NB4 (cell line): ENCODE measurements at regions not wholly inside any gene's neighbourhood (a gene's known extent, or its start where the extent isn't known, plus 50 kb on each side); places are given as distances from the start of the nearest gene placed in this dataset.

ENCODE experiments used
- DNase-seq: peaks from one replicate; pipeline ENCODE4 v3.0.0; 2010; ENCODE audit warnings: low read depth
- H3K4me3 ChIP-seq: one replicate; pipeline ENCODE4 v1.5.1; 2011; ENCODE audit warnings: mild to moderate bottlenecking, low read depth, low read length, moderate library complexity
- MAX ChIP-seq: IDR thresholded peaks from 2 replicates; pipeline ENCODE4 v1.6.1; 2011; ENCODE audit warnings: low read depth, low read length
- MYC ChIP-seq: IDR thresholded peaks from 2 replicates; pipeline ENCODE4 v1.6.1; 2011; ENCODE audit warnings: low read depth, low read length
- POLR2A ChIP-seq: IDR thresholded peaks from 2 replicates; pipeline ENCODE4 v1.6.1; 2011; ENCODE audit warnings: mild to moderate bottlenecking; ENCODE audit not compliant: insufficient read length; ENCODE audit errors: extremely low read depth
- TF ChIP-seq, protein P1 (sequence below): IDR thresholded peaks from one replicate; pipeline ENCODE4 v1.5.1; 2012; ENCODE audit warnings: low read depth, low read length

DNA sequence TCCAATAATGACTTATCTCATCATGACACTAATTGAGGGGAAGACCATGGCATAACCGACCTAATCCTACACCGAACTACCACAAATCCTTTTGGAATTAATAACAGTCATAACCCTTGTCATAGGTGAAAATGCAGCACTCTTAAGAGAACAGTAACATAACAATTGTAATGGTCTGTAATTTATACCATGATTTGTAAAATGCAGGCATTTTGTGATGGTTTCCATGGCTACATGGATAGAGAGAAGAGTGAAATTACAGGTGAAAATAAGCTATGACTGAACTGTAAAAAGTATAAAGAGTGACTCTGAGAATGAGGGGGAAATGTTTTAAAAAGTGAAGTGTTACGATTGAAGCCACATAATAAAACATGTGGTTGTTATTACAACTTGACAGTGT lies 494.1 kb upstream of the SLC39A10 start:
- TF ChIP-seq, protein P1, sequence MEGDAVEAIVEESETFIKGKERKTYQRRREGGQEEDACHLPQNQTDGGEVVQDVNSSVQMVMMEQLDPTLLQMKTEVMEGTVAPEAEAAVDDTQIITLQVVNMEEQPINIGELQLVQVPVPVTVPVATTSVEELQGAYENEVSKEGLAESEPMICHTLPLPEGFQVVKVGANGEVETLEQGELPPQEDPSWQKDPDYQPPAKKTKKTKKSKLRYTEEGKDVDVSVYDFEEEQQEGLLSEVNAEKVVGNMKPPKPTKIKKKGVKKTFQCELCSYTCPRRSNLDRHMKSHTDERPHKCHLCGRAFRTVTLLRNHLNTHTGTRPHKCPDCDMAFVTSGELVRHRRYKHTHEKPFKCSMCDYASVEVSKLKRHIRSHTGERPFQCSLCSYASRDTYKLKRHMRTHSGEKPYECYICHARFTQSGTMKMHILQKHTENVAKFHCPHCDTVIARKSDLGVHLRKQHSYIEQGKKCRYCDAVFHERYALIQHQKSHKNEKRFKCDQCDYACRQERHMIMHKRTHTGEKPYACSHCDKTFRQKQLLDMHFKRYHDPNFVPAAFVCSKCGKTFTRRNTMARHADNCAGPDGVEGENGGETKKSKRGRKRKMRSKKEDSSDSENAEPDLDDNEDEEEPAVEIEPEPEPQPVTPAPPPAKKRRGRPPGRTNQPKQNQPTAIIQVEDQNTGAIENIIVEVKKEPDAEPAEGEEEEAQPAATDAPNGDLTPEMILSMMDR: no peak
- TF ChIP-seq MYC: no peak
- no peak for TF ChIP-seq POLR2A
- no peak for TF ChIP-seq MAX
- no peak for DNase-seq
- no peak overlapping the region for H3K4me3 ChIP-seq

GRCh38 chr2:195162194-195162593 lies 494.8 kb upstream of the SLC39A10 start:
- H3K4me3 ChIP-seq: no peak overlapping the region
- no peak for DNase-seq
- TF ChIP-seq MAX (no peak), POLR2A (no peak), MYC (no peak)
- TF ChIP-seq, protein P1: no peak

DNA sequence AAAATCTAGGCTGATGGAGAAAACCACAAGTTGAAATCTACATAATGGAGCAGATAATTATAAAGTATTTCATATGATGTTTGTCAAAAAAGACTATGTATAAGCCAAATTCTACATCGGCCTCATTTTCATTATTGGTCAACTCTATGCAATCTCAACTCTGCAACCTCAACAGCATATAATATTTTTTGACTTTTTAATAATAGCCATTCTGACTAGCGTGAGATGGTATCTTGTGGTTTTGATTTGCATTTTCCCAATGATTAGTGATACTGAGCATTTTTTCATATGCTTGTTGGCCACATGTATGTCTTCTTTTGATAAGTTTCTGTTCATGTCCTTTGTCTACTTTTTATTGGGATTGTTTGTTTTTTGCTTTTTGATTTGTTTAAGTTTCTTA lies 496.1 kb upstream of the SLC39A10 start:
- TF ChIP-seq MYC: no peak
- no peak for TF ChIP-seq MAX
- TF ChIP-seq POLR2A: no peak
- H3K4me3 ChIP-seq: no peak overlapping the region
- no peak for DNase-seq

GRCh38 chr2:195151711-195152110 lies 505.3 kb upstream of the SLC39A10 start:
- no peak for TF ChIP-seq POLR2A
- TF ChIP-seq, protein P1: no peak
- no peak for TF ChIP-seq MAX
- no peak for TF ChIP-seq MYC
- no peak for DNase-seq

GRCh38 chr2:195150819-195151218 lies 506.2 kb upstream of the SLC39A10 start:
- TF ChIP-seq POLR2A (no peak), MYC (no peak), MAX (no peak)
- TF ChIP-seq, protein P1: no peak
- no peak for DNase-seq
- no peak overlapping the region for H3K4me3 ChIP-seq

More at GRCh38 chr2:195151711-195152110, 505.3 kb upstream of the SLC39A10 start:
- no peak overlapping the region for H3K4me3 ChIP-seq

DNA sequence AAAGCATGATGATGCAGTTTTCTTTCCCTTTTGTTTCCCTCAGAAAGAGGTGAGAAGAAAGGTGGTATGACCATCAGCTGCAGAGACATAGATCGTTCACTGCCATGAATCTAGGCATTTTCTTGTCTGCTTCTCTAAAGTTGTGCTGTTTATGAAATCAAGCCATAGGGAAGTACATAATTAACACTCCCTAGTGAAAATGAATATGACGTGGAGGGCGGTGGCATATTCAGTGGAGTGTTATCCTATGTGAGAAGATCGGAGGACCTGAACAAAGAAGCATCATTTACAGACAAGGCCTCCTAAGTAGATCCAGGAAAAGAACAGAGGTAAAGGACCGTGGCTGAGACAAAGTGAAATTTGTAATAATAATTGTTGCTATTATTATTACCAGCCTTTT lies 509.0 kb upstream of the SLC39A10 start:
- no peak for DNase-seq
- no peak overlapping the region for H3K4me3 ChIP-seq
- TF ChIP-seq MAX (no peak), POLR2A (no peak), MYC (no peak)
- TF ChIP-seq, protein P1: no peak
